NT2/D1 (cell line): ENCODE measurements at regions not wholly inside any gene's neighbourhood (a gene's known extent, or its start where the extent isn't known, plus 50 kb on each side); places are given as distances from the start of the nearest gene placed in this dataset.

Source experiments
- SUZ12 ChIP-seq: IDR thresholded peaks from 2 replicates; pipeline ENCODE4 v1.6.1; 2011; ENCODE audit not compliant: insufficient read length, insufficient read depth; ENCODE audit errors: extremely low read depth
- YY1 ChIP-seq: IDR thresholded peaks from 2 replicates; pipeline ENCODE4 v1.6.1; 2011; ENCODE audit not compliant: insufficient read length, insufficient read depth

GRCh38 chr11:92685049-92685448 is 284.4 kb upstream of the MTNR1B start:
- TF ChIP-seq YY1 (no peak), SUZ12 (no peak)
